ENCODE measurements at regions not wholly inside any gene's neighbourhood (a gene's known extent, or its start where the extent isn't known, plus 50 kb on each side); places are given as distances from the start of the nearest gene placed in this dataset.

- DNase-seq (ENCODE audit: extremely low read depth, insufficient read length): no peak
- no peaks in the 10 kb centered on the region for H3K36me3 ChIP-seq (ENCODE audit: control insufficient read depth, insufficient read depth, low read length)
- H3K4me3 ChIP-seq (replicated peaks; ENCODE audit: low read depth, low read length): no peak overlapping the region
- H3K27me3 ChIP-seq (replicated peaks; ENCODE audit: control insufficient read depth, insufficient read depth, low read length): no peaks in the 10 kb centered on the region; the same call in 1 of the 2 replicates
- no peak for TF ChIP-seq CTCF (IDR thresholded peaks at IDR 0.05; ENCODE audit: insufficient read depth, low read length, poor library complexity, severe bottlenecking)
These were observed 182.2 kb downstream of the HERPUD2 start for GRCh38 chr7:35512716-35513115.

GRCh38 chr7:35508623-35509400 lies 186.1 kb downstream of the HERPUD2 start:
- Histone ChIP-seq H3K36me3 (ENCODE audit: control insufficient read depth, insufficient read depth, low read length) (no peaks in the 10 kb centered on the region), H3K27me3 (replicated peaks; ENCODE audit: control insufficient read depth, insufficient read depth, low read length) (peaks cover 2% of the 10 kb centered on the region; the same call in 1 of the 2 replicates), H3K4me3 (replicated peaks; ENCODE audit: low read depth, low read length) (no peak overlapping the region)
- no peak for TF ChIP-seq CTCF (IDR thresholded peaks at IDR 0.05; ENCODE audit: insufficient read depth, low read length, poor library complexity, severe bottlenecking)
- no peak for DNase-seq (ENCODE audit: extremely low read depth, insufficient read length)

- peaks cover 2% of the 10 kb centered on the region for H3K27me3 ChIP-seq (replicated peaks; ENCODE audit: control insufficient read depth, insufficient read depth, low read length)
- H3K36me3 ChIP-seq (ENCODE audit: control insufficient read depth, insufficient read depth, low read length): no peaks in the 10 kb centered on the region
- DNase-seq (ENCODE audit: extremely low read depth, insufficient read length): no peak
- H3K4me3 ChIP-seq (replicated peaks; ENCODE audit: low read depth, low read length): no peak overlapping the region
- no peak for TF ChIP-seq CTCF (IDR thresholded peaks at IDR 0.05; ENCODE audit: insufficient read depth, low read length, poor library complexity, severe bottlenecking)
These were observed 189.9 kb downstream of the HERPUD2 start for GRCh38 chr7:35505066-35505465.

GRCh38 chr7:35504365-35504764 lies 190.6 kb downstream of the HERPUD2 start:
- TF ChIP-seq CTCF (IDR thresholded peaks at IDR 0.05; ENCODE audit: insufficient read depth, low read length, poor library complexity, severe bottlenecking): no peak
- DNase-seq (ENCODE audit: extremely low read depth, insufficient read length): no peak
- H3K27me3 ChIP-seq (replicated peaks; ENCODE audit: control insufficient read depth, insufficient read depth, low read length): peaks cover 2% of the 10 kb centered on the region
- H3K4me3 ChIP-seq (replicated peaks; ENCODE audit: low read depth, low read length): no peak overlapping the region
- no peaks in the 10 kb centered on the region for H3K36me3 ChIP-seq (ENCODE audit: control insufficient read depth, insufficient read depth, low read length)

DNA sequence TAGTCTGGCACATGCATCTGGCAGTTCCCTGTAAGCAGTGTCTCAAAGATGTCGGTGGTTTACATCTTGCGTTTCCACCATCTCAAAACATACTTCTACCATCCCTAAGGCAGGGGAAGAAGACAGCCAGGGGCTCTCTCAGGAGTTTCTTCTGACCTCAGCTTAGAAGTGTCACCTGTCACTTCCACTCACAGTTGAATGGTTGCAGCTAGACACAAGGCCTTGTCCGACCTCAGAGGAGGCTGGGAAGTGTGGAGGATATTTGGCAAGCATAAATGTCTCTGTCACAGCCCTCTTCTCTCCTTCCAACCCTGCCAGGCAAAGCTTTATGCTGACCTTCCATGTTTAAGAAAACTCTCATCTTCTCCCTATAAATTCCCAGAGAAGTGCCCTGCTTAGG lies 193.3 kb downstream of the HERPUD2 start:
- Histone ChIP-seq H3K27me3 (replicated peaks; ENCODE audit: control insufficient read depth, insufficient read depth, low read length) (peaks cover 2% of the 10 kb centered on the region), H3K36me3 (ENCODE audit: control insufficient read depth, insufficient read depth, low read length) (no peaks in the 10 kb centered on the region), H3K4me3 (replicated peaks; ENCODE audit: low read depth, low read length) (no peak overlapping the region)
- TF ChIP-seq CTCF (IDR thresholded peaks at IDR 0.05; ENCODE audit: insufficient read depth, low read length, poor library complexity, severe bottlenecking): no peak
- no peak for DNase-seq (ENCODE audit: extremely low read depth, insufficient read length)

Measured in GM06990 (cell line).